WI38 (cell line): ENCODE measurements at regions not wholly inside any gene's neighbourhood (a gene's known extent, or its start where the extent isn't known, plus 50 kb on each side); places are given as distances from the start of the nearest gene placed in this dataset.

ENCODE experiments used
- H3K4me3 ChIP-seq: 2 replicates; pipeline ENCODE4 v1.5.1; 2011; ENCODE audit warnings: low read depth, mild to moderate bottlenecking, control low read depth, low read length
- CTCF ChIP-seq: IDR thresholded peaks from 2 replicates; pipeline ENCODE4 v1.5.1; 2012; ENCODE audit warnings: low read depth, mild to moderate bottlenecking, control low read depth, low read length

- no peak for TF ChIP-seq CTCF
- no peak overlapping the region for H3K4me3 ChIP-seq
Observed at GRCh38 chr1:10901091-10901890, 104.8 kb upstream of the CASZ1 start.

- no peak overlapping the region for H3K4me3 ChIP-seq
- TF ChIP-seq CTCF, result no peak
Observed at GRCh38 chr1:10901891-10902805, 105.7 kb upstream of the CASZ1 start.

GRCh38 chr1:10903421-10903820, 107.0 kb upstream of the CASZ1 start:
- TF ChIP-seq CTCF, result no peak
- H3K4me3 ChIP-seq, result no peak overlapping the region

DNA sequence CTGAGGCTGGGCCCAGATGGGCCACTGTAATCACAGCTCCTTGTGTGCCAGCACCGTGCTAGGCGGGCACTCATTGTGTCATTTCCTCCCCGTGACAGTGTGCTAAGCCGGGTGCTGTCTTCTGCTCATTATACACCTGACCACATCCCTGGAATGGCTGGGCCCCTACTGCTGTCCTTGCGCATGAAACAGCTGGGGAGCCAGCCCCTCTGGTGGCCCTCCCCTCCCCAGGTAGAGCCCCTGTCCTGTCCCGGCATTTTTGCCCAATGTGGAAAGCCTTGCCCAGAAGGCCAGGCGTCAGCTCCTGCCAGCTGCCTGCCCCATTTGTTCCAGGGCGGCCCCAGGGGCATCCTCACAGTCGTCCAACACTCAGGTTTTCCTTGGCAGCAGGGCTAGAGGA, 107.4 kb upstream of the CASZ1 start:
- no peak overlapping the region for H3K4me3 ChIP-seq
- no peak for TF ChIP-seq CTCF

- H3K4me3 ChIP-seq, result no peak overlapping the region
Observed at GRCh38 chr1:10904396-10905358, 107.8 kb upstream of the TARDBP start.

More at GRCh38 chr1:10904396-10905358, 107.8 kb upstream of the TARDBP start:
- TF ChIP-seq CTCF, result no peak
